Panc1 (cell line): ENCODE measurements at regions not wholly inside any gene's neighbourhood (a gene's known extent, or its start where the extent isn't known, plus 50 kb on each side); places are given as distances from the start of the nearest gene placed in this dataset.

ENCODE experiments used
- POLR2AphosphoS5 ChIP-seq: IDR thresholded peaks from 2 replicates; pipeline ENCODE4 v1.6.1; 2012; ENCODE audit warnings: mild to moderate bottlenecking, low read depth, low read length, moderate library complexity
- TF ChIP-seq, protein P1 (sequence below): fragments of 450-650 bp; IDR thresholded peaks from 2 replicates; pipeline ENCODE4 v1.5.1; 2017; ENCODE audit warnings: mild to moderate bottlenecking
- TF ChIP-seq, protein P2 (sequence below), 2 experiments: IDR thresholded peaks; 2 replicates each; pipeline ENCODE4 v1.6.1; 2011 to 2012; ENCODE audit warnings: low read depth in 2 of 2, control low read depth in 1 of 2, low read length in 1 of 2, mild to moderate bottlenecking in 1 of 2, moderate library complexity in 1 of 2; ENCODE audit not compliant: insufficient read depth in 1 of 2

DNA sequence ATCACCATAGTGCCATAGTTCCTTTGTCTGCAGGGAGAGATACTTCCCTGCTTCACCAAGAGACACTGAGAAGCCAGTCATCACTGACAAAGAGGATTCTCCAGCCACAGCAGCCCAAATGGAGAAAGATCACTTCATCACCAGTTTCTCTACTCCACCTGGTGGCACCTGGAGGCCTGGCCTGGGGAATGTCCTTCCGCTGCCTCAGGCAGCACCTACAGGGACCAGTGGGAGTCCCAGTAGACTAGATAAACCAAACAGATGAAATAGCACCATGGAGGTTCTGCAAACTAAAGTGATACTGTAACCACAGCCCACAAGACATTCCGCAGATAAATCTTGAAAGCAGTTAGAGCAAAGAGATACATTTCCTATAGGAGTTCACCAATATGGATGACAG lies 266.5 kb downstream of the C6orf118 start:
- TF ChIP-seq, protein P1, sequence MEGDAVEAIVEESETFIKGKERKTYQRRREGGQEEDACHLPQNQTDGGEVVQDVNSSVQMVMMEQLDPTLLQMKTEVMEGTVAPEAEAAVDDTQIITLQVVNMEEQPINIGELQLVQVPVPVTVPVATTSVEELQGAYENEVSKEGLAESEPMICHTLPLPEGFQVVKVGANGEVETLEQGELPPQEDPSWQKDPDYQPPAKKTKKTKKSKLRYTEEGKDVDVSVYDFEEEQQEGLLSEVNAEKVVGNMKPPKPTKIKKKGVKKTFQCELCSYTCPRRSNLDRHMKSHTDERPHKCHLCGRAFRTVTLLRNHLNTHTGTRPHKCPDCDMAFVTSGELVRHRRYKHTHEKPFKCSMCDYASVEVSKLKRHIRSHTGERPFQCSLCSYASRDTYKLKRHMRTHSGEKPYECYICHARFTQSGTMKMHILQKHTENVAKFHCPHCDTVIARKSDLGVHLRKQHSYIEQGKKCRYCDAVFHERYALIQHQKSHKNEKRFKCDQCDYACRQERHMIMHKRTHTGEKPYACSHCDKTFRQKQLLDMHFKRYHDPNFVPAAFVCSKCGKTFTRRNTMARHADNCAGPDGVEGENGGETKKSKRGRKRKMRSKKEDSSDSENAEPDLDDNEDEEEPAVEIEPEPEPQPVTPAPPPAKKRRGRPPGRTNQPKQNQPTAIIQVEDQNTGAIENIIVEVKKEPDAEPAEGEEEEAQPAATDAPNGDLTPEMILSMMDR: no peak
- no peak for TF ChIP-seq POLR2AphosphoS5
- TF ChIP-seq, protein P2, sequence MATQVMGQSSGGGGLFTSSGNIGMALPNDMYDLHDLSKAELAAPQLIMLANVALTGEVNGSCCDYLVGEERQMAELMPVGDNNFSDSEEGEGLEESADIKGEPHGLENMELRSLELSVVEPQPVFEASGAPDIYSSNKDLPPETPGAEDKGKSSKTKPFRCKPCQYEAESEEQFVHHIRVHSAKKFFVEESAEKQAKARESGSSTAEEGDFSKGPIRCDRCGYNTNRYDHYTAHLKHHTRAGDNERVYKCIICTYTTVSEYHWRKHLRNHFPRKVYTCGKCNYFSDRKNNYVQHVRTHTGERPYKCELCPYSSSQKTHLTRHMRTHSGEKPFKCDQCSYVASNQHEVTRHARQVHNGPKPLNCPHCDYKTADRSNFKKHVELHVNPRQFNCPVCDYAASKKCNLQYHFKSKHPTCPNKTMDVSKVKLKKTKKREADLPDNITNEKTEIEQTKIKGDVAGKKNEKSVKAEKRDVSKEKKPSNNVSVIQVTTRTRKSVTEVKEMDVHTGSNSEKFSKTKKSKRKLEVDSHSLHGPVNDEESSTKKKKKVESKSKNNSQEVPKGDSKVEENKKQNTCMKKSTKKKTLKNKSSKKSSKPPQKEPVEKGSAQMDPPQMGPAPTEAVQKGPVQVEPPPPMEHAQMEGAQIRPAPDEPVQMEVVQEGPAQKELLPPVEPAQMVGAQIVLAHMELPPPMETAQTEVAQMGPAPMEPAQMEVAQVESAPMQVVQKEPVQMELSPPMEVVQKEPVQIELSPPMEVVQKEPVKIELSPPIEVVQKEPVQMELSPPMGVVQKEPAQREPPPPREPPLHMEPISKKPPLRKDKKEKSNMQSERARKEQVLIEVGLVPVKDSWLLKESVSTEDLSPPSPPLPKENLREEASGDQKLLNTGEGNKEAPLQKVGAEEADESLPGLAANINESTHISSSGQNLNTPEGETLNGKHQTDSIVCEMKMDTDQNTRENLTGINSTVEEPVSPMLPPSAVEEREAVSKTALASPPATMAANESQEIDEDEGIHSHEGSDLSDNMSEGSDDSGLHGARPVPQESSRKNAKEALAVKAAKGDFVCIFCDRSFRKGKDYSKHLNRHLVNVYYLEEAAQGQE (IDR thresholded peaks at IDR 0.05; ENCODE audit: insufficient read depth in 1 of 2, low read depth in 2 of 2, low read length in 1 of 2): no peak
